Mesendoderm (in vitro differentiated cells): ENCODE measurements at regions not wholly inside any gene's neighbourhood (a gene's known extent, or its start where the extent isn't known, plus 50 kb on each side); places are given as distances from the start of the nearest gene placed in this dataset.

Experiments used
- DNase-seq: peaks from one replicate; pipeline ENCODE4 v3.0.0; 2013
- H2AK5ac ChIP-seq: 2 replicates; pipeline ENCODE4 v1.6.1; 2013; ENCODE audit warnings: low read length, inconsistent platforms
- H2BK120ac ChIP-seq: 2 replicates; pipeline ENCODE4 v1.6.1; 2013; ENCODE audit warnings: low read depth, mild to moderate bottlenecking, low read length, moderate library complexity, mixed read lengths
- H2BK15ac ChIP-seq: replicated peaks from 2 replicates; pipeline ENCODE4 v1.6.1; 2013; ENCODE audit warnings: low read depth, mild to moderate bottlenecking, moderate library complexity
- H2BK5ac ChIP-seq: 2 replicates; pipeline ENCODE4 v1.6.1; 2013; ENCODE audit warnings: low read length, inconsistent platforms
- H3K18ac ChIP-seq: 2 replicates; pipeline ENCODE4 v1.6.1; 2013; ENCODE audit warnings: mild to moderate bottlenecking, low read length, mixed read lengths
- H3K23ac ChIP-seq: one replicate; pipeline ENCODE4 v1.6.1; 2013; ENCODE audit warnings: low read length
- H3K27ac ChIP-seq: 2 replicates; pipeline ENCODE4 v1.5.1; 2013; ENCODE audit warnings: low read depth, mild to moderate bottlenecking, inconsistent platforms, low read length, moderate library complexity
- H3K27me3 ChIP-seq: 2 replicates; pipeline ENCODE4 v1.6.1; 2013; ENCODE audit warnings: low read length, control low read depth, mild to moderate bottlenecking, inconsistent platforms; ENCODE audit not compliant: insufficient read depth, poor library complexity
- H3K36me3 ChIP-seq: 2 replicates; pipeline ENCODE4 v1.6.1; 2013; ENCODE audit warnings: low read length, inconsistent platforms; ENCODE audit not compliant: control insufficient read depth, insufficient read depth
- H3K4ac ChIP-seq: one replicate; pipeline ENCODE4 v1.6.1; 2013; ENCODE audit warnings: low read depth, mild to moderate bottlenecking, low read length, moderate library complexity
- H3K4me1 ChIP-seq: 2 replicates; pipeline ENCODE4 v1.6.1; 2013; ENCODE audit warnings: low read depth, low read length, inconsistent platforms; ENCODE audit not compliant: control insufficient read depth
- H3K4me2 ChIP-seq: 2 replicates; pipeline ENCODE4 v1.6.1; 2013; ENCODE audit warnings: low read length
- H3K4me3 ChIP-seq: 2 replicates; pipeline ENCODE4 v1.5.1; 2013; ENCODE audit warnings: mild to moderate bottlenecking, low read length
- H3K56ac ChIP-seq: one replicate; pipeline ENCODE4 v1.6.1; 2013; ENCODE audit warnings: low read length
- H3K79me1 ChIP-seq: 2 replicates; pipeline ENCODE4 v1.6.1; 2013; ENCODE audit warnings: low read length, inconsistent platforms
- H3K79me2 ChIP-seq: 2 replicates; pipeline ENCODE4 v1.6.1; 2013; ENCODE audit warnings: mild to moderate bottlenecking, low read length; ENCODE audit not compliant: control insufficient read depth, insufficient read depth
- H3K9ac ChIP-seq: 2 replicates; pipeline ENCODE4 v1.6.1; 2013; ENCODE audit warnings: low read length, inconsistent platforms
- H4K5ac ChIP-seq: one replicate; pipeline ENCODE4 v1.6.1; 2013; ENCODE audit warnings: low read length
- H4K8ac ChIP-seq: one replicate; pipeline ENCODE4 v1.6.1; 2013; ENCODE audit warnings: low read depth, mild to moderate bottlenecking, control low read depth, low read length, moderate library complexity
- WGBS: extraction: QIAGEN DNeasy Blood & Tissue Kit; methylation state at CpG from one replicate; pipeline ENCODE4 v1.1.7; 2013; ENCODE audit warnings: low lambda C conversion rate, missing lambda C conversion rate; ENCODE audit not compliant: insufficient coverage; ENCODE audit errors: extremely low coverage; 5-methylcytosine and 5-hydroxymethylcytosine counted together

GRCh38 chr3:159171333-159171732 is 369.5 kb downstream of the MFSD1 start:
- no peak overlapping the region for H2AK5ac ChIP-seq
- H3K36me3 ChIP-seq: no peaks in the 10 kb centered on the region
- H2BK5ac ChIP-seq: no peak overlapping the region
- DNase-seq: no peak
- WGBS: no CpG with 5 or more reads among the region's 3 CpGs
- no peak overlapping the region for H2BK15ac ChIP-seq
- H3K27ac ChIP-seq: no peak overlapping the region
- no peak overlapping the region for H4K5ac ChIP-seq
- no peak overlapping the region for H3K9ac ChIP-seq
- no peak overlapping the region for H3K23ac ChIP-seq
- H3K79me1 ChIP-seq: no peaks in the 10 kb centered on the region
- H3K18ac ChIP-seq: no peak overlapping the region
- no peaks in the 10 kb centered on the region for H3K4me1 ChIP-seq
- no peak overlapping the region for H3K56ac ChIP-seq
- H2BK120ac ChIP-seq: no peak overlapping the region
- no peaks in the 10 kb centered on the region for H3K79me2 ChIP-seq
- no peak overlapping the region for H3K4me2 ChIP-seq
- no peak overlapping the region for H3K4ac ChIP-seq
- no peak overlapping the region for H4K8ac ChIP-seq
- H3K27me3 ChIP-seq: no peaks in the 10 kb centered on the region
- no peak overlapping the region for H3K4me3 ChIP-seq

- WGBS: no CpG with 5 or more reads among the region's 2 CpGs
- Histone ChIP-seq H2BK120ac (no peak overlapping the region), H3K27ac (no peak overlapping the region)
Measured at GRCh38 chr3:159172473-159172872, 370.6 kb downstream of the MFSD1 start.

GRCh38 chr3:159174715-159175692 is 373.1 kb downstream of the MFSD1 start:
- no peak overlapping the region for H3K18ac ChIP-seq
- H3K4me3 ChIP-seq: no peak overlapping the region
- H3K36me3 ChIP-seq: no peaks in the 10 kb centered on the region
- H3K9ac ChIP-seq: no peak overlapping the region
- H2AK5ac ChIP-seq: no peak overlapping the region
- H4K8ac ChIP-seq: no peak overlapping the region
- H3K79me1 ChIP-seq: no peaks in the 10 kb centered on the region
- no peak overlapping the region for H3K27ac ChIP-seq
- H2BK15ac ChIP-seq: no peak overlapping the region
- H3K27me3 ChIP-seq: no peaks in the 10 kb centered on the region
- no peak overlapping the region for H2BK120ac ChIP-seq
- no CpG with 5 or more reads among the region's 7 CpGs for WGBS
- H3K23ac ChIP-seq: no peak overlapping the region
- H3K56ac ChIP-seq: no peak overlapping the region
- H4K5ac ChIP-seq: no peak overlapping the region
- no peak overlapping the region for H3K4me2 ChIP-seq
- no peaks in the 10 kb centered on the region for H3K79me2 ChIP-seq
- no peaks in the 10 kb centered on the region for H3K4me1 ChIP-seq
- H3K4ac ChIP-seq: no peak overlapping the region
- H2BK5ac ChIP-seq: no peak overlapping the region
- no peak for DNase-seq

More at GRCh38 chr3:159172473-159172872, 370.6 kb downstream of the MFSD1 start:
- no peaks in the 10 kb centered on the region for H3K27me3 ChIP-seq
- no peak overlapping the region for H3K4me3 ChIP-seq
- DNase-seq: no peak
- no peak overlapping the region for H3K18ac ChIP-seq
- H4K8ac ChIP-seq: no peak overlapping the region
- H3K23ac ChIP-seq: no peak overlapping the region
- no peaks in the 10 kb centered on the region for H3K79me1 ChIP-seq
- H2AK5ac ChIP-seq: no peak overlapping the region
- no peak overlapping the region for H2BK5ac ChIP-seq
- H4K5ac ChIP-seq: no peak overlapping the region
- H3K9ac ChIP-seq: no peak overlapping the region
- H3K4ac ChIP-seq: no peak overlapping the region
- no peaks in the 10 kb centered on the region for H3K36me3 ChIP-seq
- H3K56ac ChIP-seq: no peak overlapping the region
- no peak overlapping the region for H2BK15ac ChIP-seq
- no peaks in the 10 kb centered on the region for H3K4me1 ChIP-seq
- H3K4me2 ChIP-seq: no peak overlapping the region
- H3K79me2 ChIP-seq: no peaks in the 10 kb centered on the region

- Histone ChIP-seq H3K4ac (no peak overlapping the region), H3K18ac (no peak overlapping the region), H2BK5ac (no peak overlapping the region), H2BK120ac (no peak overlapping the region), H3K79me1 (no peaks in the 10 kb centered on the region), H3K4me3 (no peak overlapping the region), H4K5ac (no peak overlapping the region), H3K79me2 (no peaks in the 10 kb centered on the region), H3K27me3 (no peaks in the 10 kb centered on the region), H3K4me1 (no peaks in the 10 kb centered on the region), H3K56ac (no peak overlapping the region), H3K23ac (no peak overlapping the region), H3K36me3 (no peaks in the 10 kb centered on the region), H2BK15ac (no peak overlapping the region), H3K9ac (no peak overlapping the region), H3K4me2 (no peak overlapping the region), H3K27ac (no peak overlapping the region), H4K8ac (no peak overlapping the region), H2AK5ac (no peak overlapping the region)
- no CpG with 5 or more reads among the region's 4 CpGs for WGBS
- DNase-seq: no peak
Measured at GRCh38 chr3:159178209-159178897, 376.5 kb downstream of the MFSD1 start.

- Histone ChIP-seq H3K79me2 (no peaks in the 10 kb centered on the region), H3K27me3 (no peaks in the 10 kb centered on the region), H3K4me2 (no peak overlapping the region), H2BK120ac (no peak overlapping the region), H3K9ac (no peak overlapping the region), H2BK5ac (no peak overlapping the region), H4K5ac (no peak overlapping the region), H3K4me3 (no peak overlapping the region), H2BK15ac (no peak overlapping the region), H2AK5ac (no peak overlapping the region), H3K18ac (no peak overlapping the region), H3K23ac (no peak overlapping the region), H3K4me1 (no peaks in the 10 kb centered on the region), H3K56ac (no peak overlapping the region), H3K27ac (no peak overlapping the region), H3K36me3 (no peaks in the 10 kb centered on the region), H4K8ac (no peak overlapping the region), H3K79me1 (no peaks in the 10 kb centered on the region), H3K4ac (no peak overlapping the region)
- DNase-seq: no peak
Measured at GRCh38 chr3:159182961-159183360, 381.1 kb downstream of the MFSD1 start.
